Inflammatory macrophage treated with lipopolysaccharide for 4 hours (primary cell): ENCODE measurements at regions not wholly inside any gene's neighbourhood (a gene's known extent, or its start where the extent isn't known, plus 50 kb on each side); places are given as distances from the start of the nearest gene placed in this dataset.

ENCODE experiments used
- DNase-seq: peaks from one replicate; pipeline ENCODE4 v3.0.0-alpha.2; 2020

GRCh38 chr2:239864247-239865058 is 160.7 kb downstream of the NDUFA10 start:
- DNase-seq, result no peak

GRCh38 chr2:239862613-239863012 is 162.5 kb downstream of the NDUFA10 start:
- DNase-seq, result no peak

GRCh38 chr2:239858179-239858578 is 167.0 kb downstream of the NDUFA10 start:
- DNase-seq, result no peak

- no peak for DNase-seq
Observed at GRCh38 chr2:239857591-239857990, 167.6 kb downstream of the NDUFA10 start.

- no peak for DNase-seq
Observed at GRCh38 chr2:239856620-239857285, 168.4 kb downstream of the NDUFA10 start.

GRCh38 chr2:239855863-239856587 is 169.1 kb downstream of the NDUFA10 start:
- no peak for DNase-seq

GRCh38 chr2:239854596-239854995 is 170.5 kb downstream of the NDUFA10 start:
- no peak for DNase-seq

GRCh38 chr2:239853706-239854327 is 171.3 kb downstream of the NDUFA10 start:
- no peak for DNase-seq

- DNase-seq, result no peak
Observed at GRCh38 chr2:239853121-239853520, 172.0 kb downstream of the NDUFA10 start.

GRCh38 chr2:239852272-239852671 is 172.9 kb downstream of the NDUFA10 start:
- DNase-seq, result no peak

GRCh38 chr2:239846789-239847676 is 178.1 kb downstream of the NDUFA10 start:
- DNase-seq, result no peak

GRCh38 chr2:239845968-239846367 is 179.2 kb downstream of the NDUFA10 start:
- DNase-seq, result no peak

GRCh38 chr2:239839306-239839705 is 185.8 kb downstream of the NDUFA10 start:
- DNase-seq, result no peak

- no peak for DNase-seq
Observed at GRCh38 chr2:239836021-239836765, 188.9 kb downstream of the NDUFA10 start.

GRCh38 chr2:239835056-239835455 is 190.1 kb downstream of the NDUFA10 start:
- DNase-seq, result no peak

- no peak for DNase-seq
Observed at GRCh38 chr2:239834143-239834542, 191.0 kb downstream of the NDUFA10 start.

- no peak for DNase-seq
Observed at GRCh38 chr2:239833269-239834109, 191.7 kb downstream of the NDUFA10 start.

GRCh38 chr2:239832490-239833268 is 192.5 kb downstream of the NDUFA10 start:
- DNase-seq, result no peak

GRCh38 chr2:239831861-239832489 is 193.2 kb downstream of the NDUFA10 start:
- peak; percentile 91 for DNase-seq
